GF-D8 (cell line): ENCODE measurements at regions not wholly inside any gene's neighbourhood (a gene's known extent, or its start where the extent isn't known, plus 50 kb on each side); places are given as distances from the start of the nearest gene placed in this dataset.
A peak's percentile ranks its signal among the peaks of the same experiment; 100 is the strongest.

Experiments
- DNase-seq: peaks from one replicate; lab custom pipeline; 2025; lab: John Stamatoyannopoulos, UW

GRCh38 chr10:107727767-107728317 is 563.3 kb upstream of the SORCS1 start:
- no peak for DNase-seq

DNA sequence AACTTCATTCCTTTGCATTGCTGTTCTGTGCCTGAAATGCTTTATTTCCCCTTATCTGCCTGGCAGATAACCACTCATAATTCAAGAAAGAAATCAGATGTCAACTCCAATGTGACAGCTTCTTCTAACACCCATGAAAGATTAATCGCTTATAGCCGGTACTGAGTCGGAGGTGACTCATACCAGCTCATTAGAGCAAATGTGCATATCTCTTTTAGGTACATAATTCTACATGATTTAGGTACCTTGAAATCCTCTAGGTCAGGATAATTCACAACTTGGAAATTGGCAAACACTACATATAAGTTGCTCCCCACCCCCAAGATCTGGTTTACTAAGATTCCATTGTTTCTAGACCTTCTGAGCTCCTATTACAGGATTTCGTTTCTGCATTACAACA is 554.4 kb upstream of the SORCS1 start:
- DNase-seq, result no peak

DNA sequence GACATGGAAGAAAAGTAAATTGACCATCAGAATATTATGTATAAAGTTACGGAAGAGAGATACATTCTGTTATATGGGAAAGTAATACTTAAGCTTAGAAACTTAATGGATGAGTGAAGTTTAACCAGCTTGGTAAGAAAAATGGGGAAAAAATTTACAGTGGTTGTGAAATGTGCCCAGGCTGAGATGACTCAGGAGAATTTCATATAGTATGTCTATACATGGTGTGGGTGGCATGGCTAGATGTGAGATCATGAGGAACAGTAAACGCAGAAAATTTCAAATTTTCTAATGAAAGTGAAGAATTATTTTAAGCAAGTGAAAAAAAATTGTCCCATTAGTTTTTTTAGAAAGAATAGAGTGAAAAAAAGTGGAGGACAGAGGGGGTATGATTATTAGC is 552.5 kb upstream of the SORCS1 start:
- no peak for DNase-seq

DNA sequence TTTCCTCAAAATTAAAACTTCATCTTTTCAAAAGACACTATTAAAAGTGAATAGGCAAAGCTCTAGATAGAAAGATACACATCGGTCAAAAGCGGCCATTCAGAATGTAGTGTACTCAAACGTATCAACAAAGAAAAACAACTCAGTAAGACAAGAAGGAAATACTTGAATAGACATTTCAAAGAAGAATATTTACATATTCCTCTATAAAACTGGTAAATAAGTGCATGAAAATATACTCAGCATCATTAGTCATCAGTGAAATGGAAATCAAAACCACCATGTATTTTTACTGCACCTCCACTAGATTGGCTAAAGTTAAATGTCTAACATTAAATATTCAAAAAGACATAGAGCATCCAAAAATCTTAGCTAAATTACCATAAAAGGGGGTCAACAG is 551.1 kb upstream of the SORCS1 start:
- DNase-seq, result no peak

DNA sequence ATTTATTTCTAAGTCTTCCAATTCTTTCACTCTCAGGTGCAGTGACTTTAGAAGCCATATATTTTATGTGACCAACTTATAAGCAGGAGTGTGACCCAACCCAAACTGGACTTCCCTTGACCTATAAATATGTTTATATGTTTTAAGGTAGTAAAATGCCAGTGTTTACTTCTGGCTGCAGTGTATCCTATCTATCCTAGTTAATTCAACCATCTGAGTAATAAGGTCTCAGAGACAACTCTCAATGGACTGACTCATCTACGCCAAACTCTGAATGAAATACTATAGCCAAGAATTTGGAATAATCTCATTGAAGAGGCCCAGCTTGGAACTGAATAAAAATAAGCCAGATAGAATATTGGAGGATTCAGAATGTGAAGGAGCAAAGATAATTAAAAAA is 544.5 kb upstream of the SORCS1 start:
- DNase-seq, result no peak

DNA sequence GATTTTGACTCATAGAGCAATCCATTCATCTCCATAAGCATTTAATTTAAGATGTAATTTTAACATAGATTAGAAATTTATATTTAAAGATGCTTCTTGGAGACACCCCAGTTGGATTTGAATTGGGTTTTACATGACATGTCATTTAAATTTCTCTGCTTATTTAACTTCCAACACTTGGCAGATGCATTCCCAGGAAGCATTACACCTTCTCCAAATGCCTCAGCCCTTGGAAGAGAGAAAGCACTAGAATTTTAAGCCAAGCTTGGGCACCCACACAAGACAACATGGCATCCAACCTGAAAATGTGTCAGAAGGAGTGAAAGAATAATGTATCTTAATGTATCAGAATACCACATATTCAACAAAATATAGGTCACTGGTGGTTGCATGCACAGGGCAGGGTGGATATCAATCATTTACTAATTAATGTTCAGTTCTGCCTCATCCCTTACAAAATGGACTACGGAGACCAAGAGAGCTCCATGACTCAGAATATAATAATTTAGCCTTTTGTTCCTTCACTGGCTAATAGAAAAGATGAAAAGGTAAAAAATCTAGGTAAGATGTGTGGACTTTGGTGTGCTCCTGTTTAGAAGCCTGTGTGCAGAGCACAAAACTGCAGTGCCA is 541.7 kb upstream of the SORCS1 start:
- no peak for DNase-seq

DNA sequence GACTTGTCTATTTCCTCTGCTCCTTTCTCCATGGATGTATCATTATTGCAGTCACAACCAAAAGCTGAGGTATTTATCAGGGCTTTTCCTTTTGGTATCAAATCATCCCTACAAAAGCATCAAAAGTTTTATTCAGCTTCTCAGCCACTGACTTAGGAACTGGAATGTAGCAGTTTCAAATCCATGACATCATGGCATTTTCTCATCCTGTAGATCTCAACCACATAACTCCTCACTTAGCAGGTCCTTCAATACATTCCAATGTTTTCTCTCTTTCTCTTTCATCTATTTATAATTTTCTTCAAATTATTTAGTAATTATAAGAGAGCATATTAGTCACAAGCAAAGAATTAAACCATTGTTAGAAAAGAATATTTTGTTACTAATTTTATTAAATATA is 537.4 kb upstream of the SORCS1 start:
- DNase-seq, result no peak

- DNase-seq, result no peak
Measured at GRCh38 chr10:107692072-107692471, 527.6 kb upstream of the SORCS1 start.

- no peak for DNase-seq
Measured at GRCh38 chr10:107689323-107689722, 524.8 kb upstream of the SORCS1 start.

DNA sequence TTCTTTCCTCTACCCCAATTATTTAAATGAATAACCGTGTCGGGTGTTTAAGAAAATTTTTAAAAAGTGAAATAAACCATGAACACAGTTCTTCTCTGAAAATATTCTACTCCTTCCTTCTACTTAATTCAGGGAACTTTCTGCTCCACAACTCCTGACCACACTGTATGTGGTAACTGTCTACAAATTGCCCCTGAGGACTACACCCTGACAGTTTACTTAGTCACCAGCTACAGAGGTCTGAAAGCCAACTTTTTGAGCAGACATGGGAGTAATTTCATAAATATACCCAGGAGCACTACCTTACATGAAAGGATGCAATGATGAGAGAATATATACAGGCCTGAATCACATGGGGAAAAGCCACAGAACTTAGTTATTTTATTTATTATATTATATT is 523.2 kb upstream of the SORCS1 start:
- no peak for DNase-seq

- peak; percentile 61 for DNase-seq
Measured at GRCh38 chr10:107686095-107686494, 521.6 kb upstream of the SORCS1 start.

GRCh38 chr10:107671960-107672359 is 507.5 kb upstream of the SORCS1 start:
- DNase-seq, result no peak

GRCh38 chr10:107666214-107666613 is 501.7 kb upstream of the SORCS1 start:
- no peak for DNase-seq

GRCh38 chr10:107665459-107665858 is 501.0 kb upstream of the SORCS1 start:
- no peak for DNase-seq

DNA sequence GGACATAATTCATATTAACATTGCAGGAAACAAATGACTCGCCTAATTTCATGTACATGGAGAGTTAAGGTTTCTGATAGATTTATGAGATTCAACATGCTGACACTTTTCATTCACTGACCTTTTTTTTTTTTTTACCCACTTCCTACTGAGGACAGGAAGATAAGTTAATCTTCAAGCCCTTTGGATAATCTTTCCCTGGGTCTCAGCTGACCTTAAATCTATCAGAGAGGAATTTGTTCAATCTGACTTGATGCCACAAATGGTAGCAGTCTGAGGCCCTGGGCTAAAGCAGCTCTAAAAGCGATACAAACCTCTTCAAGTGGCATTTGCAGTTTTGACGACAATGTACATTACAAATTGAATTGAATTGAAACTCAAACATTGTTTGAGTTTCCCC is 493.3 kb upstream of the SORCS1 start:
- no peak for DNase-seq

- no peak for DNase-seq
Measured at GRCh38 chr10:107656932-107657331, 492.4 kb upstream of the SORCS1 start.

DNA sequence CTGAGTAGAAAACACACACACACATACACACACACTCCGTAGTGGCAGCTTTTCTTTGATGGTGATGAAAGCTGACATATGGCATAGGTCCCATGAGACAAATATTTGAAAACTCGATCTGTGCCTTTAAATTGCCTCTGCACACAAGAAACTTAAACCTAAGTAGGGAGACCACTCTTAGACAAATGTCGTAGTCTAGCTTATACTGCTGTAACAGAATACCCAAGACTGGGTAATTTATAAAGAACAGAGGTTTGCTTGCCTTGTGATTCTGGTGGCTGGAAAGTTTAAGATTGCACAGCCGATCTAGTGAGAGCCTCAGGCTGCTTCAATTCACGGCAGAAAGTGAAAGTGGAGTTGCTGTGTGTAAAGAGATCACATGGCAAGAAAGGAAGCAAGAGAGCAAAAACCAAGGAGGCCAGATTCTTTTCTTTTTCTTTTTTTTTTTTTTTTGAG is 489.4 kb upstream of the SORCS1 start:
- no peak for DNase-seq

GRCh38 chr10:107650939-107651338 is 486.4 kb upstream of the SORCS1 start:
- no peak for DNase-seq

- DNase-seq, result no peak
Measured at GRCh38 chr10:107649249-107649648, 484.7 kb upstream of the SORCS1 start.

DNA sequence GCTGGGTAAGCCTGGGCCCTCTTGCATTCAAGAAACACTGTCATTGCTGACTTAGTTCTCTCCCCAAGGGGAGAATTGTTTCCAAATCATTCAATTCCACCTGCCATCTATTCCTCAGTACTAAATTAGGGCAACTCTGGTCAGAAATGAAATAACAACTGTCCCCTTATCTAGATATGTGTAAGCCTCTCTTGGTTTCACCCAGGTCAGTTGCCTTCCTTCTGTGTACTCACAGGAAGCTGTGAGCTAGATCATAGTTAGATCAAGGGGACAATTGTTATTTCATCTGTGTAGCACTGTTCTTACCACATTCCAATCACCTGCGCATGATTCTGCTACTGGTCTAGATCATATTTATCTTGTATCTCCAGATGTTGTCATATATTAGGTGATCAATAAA is 483.0 kb upstream of the SORCS1 start:
- no peak for DNase-seq

GRCh38 chr10:107631876-107632275 is 467.4 kb upstream of the SORCS1 start:
- no peak for DNase-seq

DNA sequence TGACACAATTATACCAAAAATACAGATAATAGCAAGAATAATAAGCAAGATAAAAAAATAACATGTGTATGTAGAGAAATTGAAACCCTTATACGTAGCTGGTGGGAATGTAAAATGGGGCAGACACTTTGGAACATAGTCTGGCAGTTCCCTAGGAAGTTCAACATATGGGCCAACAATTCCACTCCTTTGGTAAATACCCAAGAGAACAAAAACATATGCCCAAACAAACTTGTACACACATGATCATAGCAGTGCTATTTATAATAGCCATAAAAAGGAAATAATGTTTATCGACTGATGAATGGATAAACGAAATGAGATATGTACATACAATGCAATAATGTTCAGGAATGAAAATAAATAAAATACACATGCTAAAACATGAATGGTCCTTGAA is 462.4 kb upstream of the SORCS1 start:
- DNase-seq, result no peak

DNA sequence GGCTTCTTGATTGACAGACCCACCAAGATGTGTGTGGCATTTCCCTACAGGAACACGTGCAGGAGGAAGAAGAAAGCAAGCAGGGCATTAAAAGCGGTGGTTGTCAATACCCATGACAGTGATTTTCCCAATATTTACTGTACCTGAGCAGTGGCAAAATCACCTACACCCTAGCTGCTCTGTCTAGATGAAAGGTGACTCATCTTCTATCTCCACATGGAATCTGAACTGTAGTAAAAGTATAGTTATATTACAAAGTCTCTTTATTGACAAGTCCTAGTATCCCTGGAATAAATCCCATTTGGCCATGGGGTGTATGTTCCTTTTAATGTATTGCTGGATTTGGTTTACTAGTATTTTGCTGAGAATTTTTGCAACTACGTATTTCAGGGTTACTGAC is 458.8 kb upstream of the SORCS1 start:
- no peak for DNase-seq

- DNase-seq, result no peak
Measured at GRCh38 chr10:107619139-107619538, 454.6 kb upstream of the SORCS1 start.
